Cardiac muscle cell (in vitro differentiated cells and primary cell): ENCODE measurements at regions not wholly inside any gene's neighbourhood (a gene's known extent, or its start where the extent isn't known, plus 50 kb on each side); places are given as distances from the start of the nearest gene placed in this dataset.

ENCODE experiments used
- DNase-seq, 2 donors: peaks; one replicate each; pipeline versions ENCODE4 v3.0.0 to v3.0.0-alpha.2; 2010 to 2017; ENCODE audit warnings: low read depth in 1 of 2, low spot score in 1 of 2
- H3K27ac ChIP-seq: fragments of 200-600 bp; sonication (generic); 2 replicates; pipeline ENCODE4 v1.5.1; 2016
- H3K27me3 ChIP-seq: fragments of 200-600 bp; sonication (generic); 2 replicates; pipeline ENCODE4 v1.6.0; 2016; ENCODE audit warnings: control low read depth
- H3K36me3 ChIP-seq: fragments of 200-600 bp; sonication (generic); 2 replicates; pipeline ENCODE4 v1.5.1; 2016; ENCODE audit warnings: control low read depth
- H3K4me1 ChIP-seq: fragments of 200-600 bp; sonication (generic); 2 replicates; pipeline ENCODE4 v1.8.1; 2017; ENCODE audit warnings: low read depth, mild to moderate bottlenecking, mixed run types
- H3K4me3 ChIP-seq: fragments of 200-600 bp; sonication (generic); 2 replicates; pipeline ENCODE4 v1.5.1; 2016; ENCODE audit warnings: mild to moderate bottlenecking
- H3K9me3 ChIP-seq: fragments of 200-600 bp; sonication (generic); 2 replicates; pipeline ENCODE4 v1.5.1; 2017; ENCODE audit warnings: low read depth, mild to moderate bottlenecking, control low read depth
- CTCF ChIP-seq: IDR thresholded peaks from 2 replicates; pipeline ENCODE4 v1.5.1; 2012; ENCODE audit warnings: low read depth, mild to moderate bottlenecking, low read length

DNA sequence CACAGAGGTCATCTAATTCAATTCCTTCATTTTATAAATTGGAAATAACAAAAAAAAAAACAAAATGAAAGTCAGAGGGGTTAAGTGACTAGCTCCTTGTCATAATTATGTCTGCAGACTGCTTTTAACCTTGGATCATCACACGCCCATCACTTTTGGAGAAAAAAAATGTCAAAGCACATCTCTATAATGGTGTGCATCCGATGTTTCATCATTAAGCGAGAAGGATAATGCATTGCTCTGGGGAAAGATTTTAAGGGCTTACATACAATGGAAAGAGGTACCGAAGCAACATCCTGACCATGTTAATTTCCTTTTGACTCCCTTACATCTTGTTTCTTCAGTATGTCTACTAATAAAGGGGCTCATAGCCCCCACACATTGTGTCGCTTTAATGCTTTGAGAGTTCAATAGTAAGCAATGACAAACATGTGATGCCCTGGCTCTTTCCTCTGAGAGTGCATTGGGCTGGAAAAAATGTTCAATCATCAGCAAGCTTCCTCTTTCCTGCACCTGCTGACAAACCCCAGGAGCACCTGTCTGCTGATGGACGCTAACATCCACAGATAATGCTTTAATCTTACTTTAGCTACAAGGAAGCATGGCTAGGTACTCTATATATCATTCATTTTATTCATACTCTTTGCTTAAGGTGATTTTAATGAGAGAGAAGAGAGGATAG is 242.2 kb downstream of the SMARCA2 start:
- H3K4me1 ChIP-seq, result no peaks in the 10 kb centered on the region
- DNase-seq, result no peak
- no peaks in the 10 kb centered on the region for H3K27me3 ChIP-seq
- no peak overlapping the region for H3K4me3 ChIP-seq
- TF ChIP-seq CTCF, result no peak
- H3K27ac ChIP-seq, result no peak overlapping the region
- no peaks in the 10 kb centered on the region for H3K36me3 ChIP-seq
- no peaks in the 10 kb centered on the region for H3K9me3 ChIP-seq

GRCh38 chr9:2260417-2261306 is 245.5 kb downstream of the SMARCA2 start:
- TF ChIP-seq CTCF, result no peak
- Histone ChIP-seq H3K36me3 (no peaks in the 10 kb centered on the region), H3K27me3 (no peaks in the 10 kb centered on the region), H3K4me1 (no peaks in the 10 kb centered on the region), H3K27ac (no peak overlapping the region), H3K4me3 (no peak overlapping the region), H3K9me3 (no peaks in the 10 kb centered on the region)
- peak in 1 of 2 donors; percentile 53 for DNase-seq

GRCh38 chr9:2261421-2262103 is 246.4 kb downstream of the SMARCA2 start:
- no peaks in the 10 kb centered on the region for H3K4me1 ChIP-seq
- no peak overlapping the region for H3K4me3 ChIP-seq
- no peak overlapping the region for H3K27ac ChIP-seq
- no peaks in the 10 kb centered on the region for H3K36me3 ChIP-seq
- H3K27me3 ChIP-seq, result no peaks in the 10 kb centered on the region
- DNase-seq, result no peak
- H3K9me3 ChIP-seq, result no peaks in the 10 kb centered on the region
- TF ChIP-seq CTCF, result no peak

GRCh38 chr9:2262386-2263071 is 247.4 kb downstream of the SMARCA2 start:
- no peaks in the 10 kb centered on the region for H3K36me3 ChIP-seq
- no peaks in the 10 kb centered on the region for H3K9me3 ChIP-seq
- DNase-seq, result no peak
- H3K27me3 ChIP-seq, result no peaks in the 10 kb centered on the region
- no peak overlapping the region for H3K27ac ChIP-seq
- no peak for TF ChIP-seq CTCF
- no peaks in the 10 kb centered on the region for H3K4me1 ChIP-seq
- H3K4me3 ChIP-seq, result no peak overlapping the region

- Histone ChIP-seq H3K36me3 (no peaks in the 10 kb centered on the region), H3K9me3 (no peaks in the 10 kb centered on the region), H3K27me3 (no peaks in the 10 kb centered on the region), H3K4me1 (no peaks in the 10 kb centered on the region), H3K4me3 (no peak overlapping the region), H3K27ac (no peak overlapping the region)
- no peak for DNase-seq
- TF ChIP-seq CTCF, result no peak
These were observed 248.0 kb downstream of the SMARCA2 start for GRCh38 chr9:2263111-2263510.
